Suppressor macrophage treated with lipopolysaccharide for 1 hour (primary cell): ENCODE measurements at regions not wholly inside any gene's neighbourhood (a gene's known extent, or its start where the extent isn't known, plus 50 kb on each side); places are given as distances from the start of the nearest gene placed in this dataset.

Experiments
- DNase-seq, 3 donors: peaks; one replicate each; pipeline ENCODE4 v3.0.0-alpha.2; 2020 to 2022

DNA sequence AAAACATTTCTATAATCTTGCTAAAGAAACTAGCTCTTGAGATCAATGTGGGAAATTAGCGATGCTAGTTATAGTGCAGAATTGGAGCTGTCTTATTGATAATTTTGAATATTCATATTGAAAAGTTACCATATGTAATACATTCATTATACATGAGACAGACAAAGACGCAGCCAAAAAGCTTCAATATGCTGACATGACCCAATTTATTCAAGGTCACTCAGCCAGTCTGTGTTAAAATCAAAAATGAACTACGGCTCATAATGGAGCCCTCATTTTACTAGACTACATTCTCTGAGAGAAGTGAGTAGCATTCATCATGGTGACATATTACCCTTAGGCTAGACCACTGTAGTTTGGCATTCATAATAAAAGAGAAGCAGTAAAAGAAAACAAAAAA, 107.3 kb upstream of the GABRG2 start:
- DNase-seq: no peak

DNA sequence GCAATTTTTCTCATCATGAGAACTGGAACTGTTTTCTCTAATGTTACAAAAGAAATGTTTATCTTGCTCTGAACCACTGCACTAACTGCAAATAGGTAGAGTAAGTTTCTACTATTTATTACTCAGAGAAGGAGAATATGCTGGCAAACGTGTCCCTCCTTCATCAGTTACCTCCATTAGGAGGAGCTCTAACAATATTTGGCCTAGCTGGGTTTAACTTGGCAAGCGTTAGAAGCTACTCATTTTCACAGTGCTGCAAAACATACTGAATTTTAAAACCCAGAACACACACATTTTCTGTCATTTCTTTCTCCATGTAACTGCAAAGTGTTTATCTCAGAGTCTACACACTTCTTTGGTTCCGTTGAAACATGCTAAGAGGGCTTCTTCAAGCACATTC, 101.0 kb upstream of the GABRG2 start:
- peak in 2 of 3 donors; percentile 0 to 4 for DNase-seq

DNA sequence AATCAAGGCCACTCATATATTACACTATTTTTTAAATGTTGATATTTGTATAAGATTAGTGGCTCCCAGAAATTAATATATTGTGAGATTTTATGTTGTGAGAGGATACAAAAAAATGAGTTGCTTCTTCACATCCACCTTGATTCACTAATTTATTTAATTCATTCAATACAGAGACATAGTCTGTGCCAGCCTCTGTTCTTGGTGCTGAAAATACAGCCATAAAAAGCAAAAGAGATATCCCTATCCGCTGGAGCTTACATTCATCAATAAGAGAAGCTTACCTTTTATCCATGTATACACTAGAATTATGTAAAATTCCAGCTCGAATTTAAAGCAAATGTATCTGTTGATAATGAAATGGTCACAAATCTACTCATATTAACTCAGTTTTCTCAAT, 92.2 kb upstream of the GABRG2 start:
- DNase-seq: no peak

DNA sequence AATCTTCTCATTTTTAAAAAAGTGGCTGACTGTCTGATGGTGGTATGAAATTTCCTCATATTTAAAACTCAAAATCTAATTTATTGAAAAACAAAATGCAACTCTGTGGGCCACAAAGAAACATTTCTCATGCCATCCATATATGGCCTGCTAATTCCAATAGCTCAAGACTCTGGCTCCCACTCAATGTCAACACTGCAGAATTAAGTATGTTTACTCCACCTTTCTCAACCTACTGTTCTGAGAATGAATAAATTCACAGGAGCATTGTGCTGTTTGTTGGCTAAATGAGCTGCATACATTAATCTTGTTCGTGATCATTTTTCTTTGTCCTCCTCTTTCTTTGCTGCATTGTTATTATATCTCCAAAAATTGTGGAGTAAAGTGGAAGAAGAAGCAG, 79.5 kb upstream of the GABRG2 start:
- DNase-seq: no peak
